ENCODE measurements at regions not wholly inside any gene's neighbourhood (a gene's known extent, or its start where the extent isn't known, plus 50 kb on each side); places are given as distances from the start of the nearest gene placed in this dataset.
"Not testable (repeated sequence)": the region's sequence is repeated elsewhere in the genome, so short reads cannot be mapped to it uniquely, and the experiment has no call there.

- DNase-seq (ENCODE audit: extremely low read depth, low read depth), result no peak
- TF ChIP-seq CTCF (IDR thresholded peaks at IDR 0.05; ENCODE audit: low read depth, low read length), result no peak
Observed at GRCh38 chr3:28615071-28615470, 266.4 kb upstream of the AZI2 start.

- no peak for DNase-seq (ENCODE audit: extremely low read depth, low read depth)
- no peak for TF ChIP-seq CTCF (IDR thresholded peaks at IDR 0.05; ENCODE audit: low read depth, low read length)
Observed at GRCh38 chr3:28615971-28616370, 267.3 kb upstream of the AZI2 start.

GRCh38 chr3:28617821-28618220 is 269.2 kb upstream of the AZI2 start:
- TF ChIP-seq CTCF (IDR thresholded peaks at IDR 0.05; ENCODE audit: low read depth, low read length), result no peak
- DNase-seq (ENCODE audit: extremely low read depth, low read depth), result no peak

- no peak for DNase-seq (ENCODE audit: extremely low read depth, low read depth)
Observed at GRCh38 chr3:28623106-28623505, 274.5 kb upstream of the AZI2 start.

GRCh38 chr3:28624084-28624483 is 275.5 kb upstream of the AZI2 start:
- no peak for DNase-seq (ENCODE audit: extremely low read depth, low read depth)
- no peak for TF ChIP-seq CTCF (IDR thresholded peaks at IDR 0.05; ENCODE audit: low read depth, low read length)

More at GRCh38 chr3:28623106-28623505, 274.5 kb upstream of the AZI2 start:
- TF ChIP-seq CTCF (IDR thresholded peaks at IDR 0.05; ENCODE audit: low read depth, low read length), result no peak

GRCh38 chr3:28627843-28628242 is 279.2 kb upstream of the AZI2 start:
- not testable (repeated sequence) for DNase-seq (ENCODE audit: extremely low read depth, low read depth)

GRCh38 chr3:28634019-28634418 is 285.4 kb upstream of the AZI2 start:
- DNase-seq (ENCODE audit: extremely low read depth, low read depth), result no peak
- no peak for TF ChIP-seq CTCF (IDR thresholded peaks at IDR 0.05; ENCODE audit: low read depth, low read length)

- DNase-seq (ENCODE audit: extremely low read depth, low read depth), result no peak
- no peak for TF ChIP-seq CTCF (IDR thresholded peaks at IDR 0.05; ENCODE audit: low read depth, low read length)
Observed at GRCh38 chr3:28637742-28638141, 289.1 kb upstream of the AZI2 start.

All from AG09319 (cell line).